ENCODE measurements at regions not wholly inside any gene's neighbourhood (a gene's known extent, or its start where the extent isn't known, plus 50 kb on each side); places are given as distances from the start of the nearest gene placed in this dataset.
"Not testable (repeated sequence)": the region's sequence is repeated elsewhere in the genome, so short reads cannot be mapped to it uniquely, and the experiment has no call there.

- not testable (repeated sequence) for DNase-seq
Measured at GRCh38 chr5:144594234-144594633, 423.6 kb downstream of the KCTD16 start.

GRCh38 chr5:144585681-144586080 is 415.0 kb downstream of the KCTD16 start:
- no peak for DNase-seq

DNA sequence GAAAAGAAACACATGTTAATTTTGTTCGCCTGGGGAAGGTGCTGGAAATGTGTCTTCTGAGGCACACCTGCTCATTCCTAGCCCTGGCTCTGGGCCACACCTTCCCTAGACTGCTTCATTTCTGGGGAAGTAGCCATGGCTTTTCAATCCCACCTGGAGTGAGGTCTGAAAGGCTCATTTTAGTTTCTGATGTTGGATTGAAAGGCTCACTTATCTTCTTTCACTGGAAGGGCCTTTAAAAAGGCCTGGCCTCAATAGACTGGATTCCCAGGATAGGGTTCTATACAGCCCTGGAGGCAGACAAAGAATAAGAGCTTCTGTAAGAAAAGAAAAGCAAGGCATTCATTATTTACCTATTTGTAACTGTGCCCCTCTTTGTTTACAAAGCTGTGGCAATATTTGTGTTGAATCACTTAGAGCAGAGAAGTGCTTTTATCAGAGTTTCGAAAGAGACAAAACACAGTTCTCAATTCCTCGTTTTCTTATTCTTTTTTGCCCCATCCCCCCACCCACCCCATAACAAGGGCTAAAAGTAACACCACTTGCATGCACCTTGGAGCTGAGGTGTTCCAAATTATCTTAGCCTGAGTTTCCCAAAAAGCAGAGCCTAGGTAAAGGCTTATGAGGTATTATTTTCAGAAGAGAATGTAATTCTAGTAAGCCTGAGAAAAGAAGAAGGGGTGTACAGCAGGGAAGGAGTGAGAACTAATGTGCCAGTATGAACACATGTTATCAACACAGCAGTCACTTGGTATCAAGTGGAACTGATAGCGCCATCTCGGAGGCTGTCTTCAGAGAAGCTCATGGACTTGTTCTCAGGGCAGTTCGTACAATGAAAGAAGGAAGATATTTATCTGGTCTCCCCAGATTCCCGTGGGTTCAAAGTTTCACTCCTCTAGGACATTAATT is 413.1 kb downstream of the KCTD16 start:
- DNase-seq: no peak

DNA sequence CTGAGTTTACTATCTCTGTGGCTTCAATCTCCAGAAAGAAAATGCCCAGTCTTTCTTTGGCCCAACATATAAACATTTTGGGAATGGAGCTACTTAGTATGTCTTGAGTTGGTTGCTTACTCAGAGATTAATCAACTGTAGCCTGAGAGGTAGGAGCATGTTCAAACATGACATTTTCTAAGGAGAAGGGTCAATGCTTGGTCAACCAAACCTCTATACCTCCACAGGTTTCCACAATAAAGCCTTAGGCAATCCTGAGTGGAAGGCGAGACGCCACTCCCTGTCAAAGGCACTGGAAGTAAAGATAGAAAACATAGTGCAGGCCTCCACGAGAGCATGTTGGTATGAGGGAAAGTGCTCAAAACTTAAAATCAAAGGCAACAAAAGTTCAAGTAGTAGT is 411.4 kb downstream of the KCTD16 start:
- DNase-seq: no peak

- no peak for DNase-seq
Measured at GRCh38 chr5:144581044-144581443, 410.4 kb downstream of the KCTD16 start.

- no peak for DNase-seq
Measured at GRCh38 chr5:144577676-144578075, 407.0 kb downstream of the KCTD16 start.

DNA sequence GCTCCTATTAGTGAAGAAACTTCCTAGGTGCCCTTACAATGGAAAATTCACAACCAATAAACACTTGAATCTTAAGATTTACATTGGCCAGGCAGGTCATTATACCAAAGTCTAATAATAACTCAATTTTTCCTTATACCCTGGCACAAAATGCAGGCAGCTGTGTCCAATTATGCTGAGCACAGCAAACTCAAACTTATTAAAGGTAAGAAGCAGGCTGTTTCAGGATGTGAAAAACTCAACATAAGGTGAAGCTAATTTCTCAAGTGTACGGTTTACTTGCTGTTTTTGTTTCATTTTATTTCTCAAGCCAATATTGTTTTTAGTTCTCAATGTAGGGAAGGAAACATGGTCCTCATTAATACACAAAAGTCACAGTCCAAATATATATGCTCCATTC is 405.1 kb downstream of the KCTD16 start:
- no peak for DNase-seq

- DNase-seq: no peak
Measured at GRCh38 chr5:144567421-144567780, 396.7 kb downstream of the KCTD16 start.

DNA sequence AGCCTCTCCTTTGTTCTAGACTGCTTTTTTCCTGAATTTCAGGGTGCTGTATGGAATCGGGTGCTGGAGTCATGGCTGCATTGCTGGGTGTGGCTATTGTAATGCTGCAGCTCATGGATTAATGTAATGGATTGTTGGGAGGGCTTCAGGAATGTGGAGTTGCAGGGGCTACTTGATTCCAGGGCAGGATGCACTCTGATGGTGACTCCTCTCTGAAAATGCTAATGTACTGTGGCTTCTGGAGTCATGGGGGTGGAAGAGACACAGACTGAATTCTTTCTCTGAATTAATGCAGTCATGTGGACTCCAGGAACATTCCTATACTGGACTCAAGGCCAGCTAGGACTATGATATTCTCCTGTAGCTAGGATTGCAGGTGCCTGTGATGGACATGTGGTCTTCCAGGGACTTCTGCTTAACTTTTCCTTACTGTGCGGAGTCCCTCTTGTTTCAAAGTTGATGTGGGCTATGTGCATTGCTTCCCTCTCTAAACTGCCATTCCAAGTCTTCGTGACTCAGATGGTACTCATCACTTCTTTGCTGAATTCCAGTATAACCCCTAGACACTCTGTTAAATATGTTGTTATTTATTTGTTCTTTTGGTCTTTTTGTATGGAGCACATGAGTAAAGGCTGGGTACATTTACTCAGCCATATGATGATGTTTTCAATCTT is 396.2 kb downstream of the KCTD16 start:
- no peak for DNase-seq

- peak; percentile 63 for DNase-seq
Measured at GRCh38 chr5:144549580-144549979, 378.9 kb downstream of the KCTD16 start.

DNA sequence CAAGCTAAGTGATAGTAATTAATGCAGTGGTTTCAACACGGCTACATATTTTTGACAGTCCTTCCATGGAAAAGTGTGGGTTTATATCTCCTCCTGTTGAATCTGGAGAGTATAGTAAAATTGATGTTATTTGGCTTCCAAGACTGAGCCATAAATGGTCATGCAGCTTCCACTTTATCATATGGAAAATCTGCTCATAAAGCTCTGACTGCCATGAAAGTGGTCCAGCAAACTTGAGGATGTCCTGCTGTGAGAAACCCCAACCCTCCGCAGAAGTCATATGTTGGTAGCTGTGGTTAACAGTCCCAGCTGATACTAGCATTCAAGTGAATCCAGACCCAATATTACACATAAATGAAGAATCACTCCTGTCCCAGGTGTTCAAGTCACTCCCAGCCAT is 378.3 kb downstream of the KCTD16 start:
- no peak for DNase-seq

- DNase-seq: no peak
Measured at GRCh38 chr5:144547098-144547499, 376.4 kb downstream of the KCTD16 start.

- DNase-seq: no peak
Measured at GRCh38 chr5:144538845-144539244, 368.2 kb downstream of the KCTD16 start.

All from skin of body (tissue), 1 donor.